ENCODE measurements at regions not wholly inside any gene's neighbourhood (a gene's known extent, or its start where the extent isn't known, plus 50 kb on each side); places are given as distances from the start of the nearest gene placed in this dataset.

DNA sequence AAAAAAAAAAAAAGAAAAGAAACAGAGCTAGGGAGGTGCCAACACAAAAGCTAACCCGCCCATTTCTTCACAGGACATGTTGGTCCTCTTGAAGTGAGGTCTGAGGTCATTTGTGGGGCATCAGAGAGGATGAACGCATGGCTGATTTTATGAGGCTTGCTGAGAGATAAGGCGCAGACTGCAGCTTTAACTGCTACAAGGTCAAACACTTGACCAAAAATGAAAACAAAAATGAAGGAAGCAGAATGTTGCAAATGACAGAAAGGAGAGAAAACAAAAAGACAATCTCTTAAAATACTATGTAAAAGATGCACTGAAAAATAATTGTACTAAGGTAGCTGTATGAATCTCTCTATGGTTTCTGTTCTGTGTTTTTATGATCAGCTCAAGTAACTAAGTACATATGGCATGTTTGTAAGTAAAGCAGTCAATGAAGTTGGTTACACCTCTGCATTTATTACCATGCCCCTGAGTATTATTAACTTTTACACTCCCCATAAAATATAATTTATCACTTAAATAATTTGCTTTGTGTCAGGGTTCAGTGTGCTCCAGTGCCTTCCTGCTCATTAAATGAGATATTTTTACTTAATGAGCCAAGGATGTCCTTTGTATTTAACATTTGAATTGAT is 249.1 kb upstream of the NR5A2 start:
- no peaks in the 10 kb centered on the region for H3K9me3 ChIP-seq
- no peak for DNase-seq
- no peaks in the 10 kb centered on the region for H3K27me3 ChIP-seq
- H3K36me3 ChIP-seq = no peaks in the 10 kb centered on the region
- intact Hi-C loops (cut with DNase I) = no loop called here
- H3K4me3 ChIP-seq = no peak overlapping the region
- WGBS, 2 donors = 10 to 61% methylated on average over 3 of the region's 3 CpGs
- H3K4me1 ChIP-seq = no peaks in the 10 kb centered on the region
- no peak overlapping the region for H3K27ac ChIP-seq
- TF ChIP-seq EP300 (IDR thresholded peaks at IDR 0.05) = no peak
- no peak for TF ChIP-seq POLR2AphosphoS5 (IDR thresholded peaks at IDR 0.05)
- TF ChIP-seq CTCF (IDR thresholded peaks at IDR 0.05) = no peak
- TF ChIP-seq POLR2A (IDR thresholded peaks at IDR 0.05) = no peak

GRCh38 chr1:199780091-199780490 is 247.4 kb upstream of the NR5A2 start:
- TF ChIP-seq CTCF (IDR thresholded peaks at IDR 0.05) = no peak
- TF ChIP-seq POLR2A (IDR thresholded peaks at IDR 0.05) = no peak
- no peak for TF ChIP-seq EP300 (IDR thresholded peaks at IDR 0.05)
- TF ChIP-seq POLR2AphosphoS5 (IDR thresholded peaks at IDR 0.05) = no peak
- intact Hi-C loops (cut with DNase I) = no loop called here

DNA sequence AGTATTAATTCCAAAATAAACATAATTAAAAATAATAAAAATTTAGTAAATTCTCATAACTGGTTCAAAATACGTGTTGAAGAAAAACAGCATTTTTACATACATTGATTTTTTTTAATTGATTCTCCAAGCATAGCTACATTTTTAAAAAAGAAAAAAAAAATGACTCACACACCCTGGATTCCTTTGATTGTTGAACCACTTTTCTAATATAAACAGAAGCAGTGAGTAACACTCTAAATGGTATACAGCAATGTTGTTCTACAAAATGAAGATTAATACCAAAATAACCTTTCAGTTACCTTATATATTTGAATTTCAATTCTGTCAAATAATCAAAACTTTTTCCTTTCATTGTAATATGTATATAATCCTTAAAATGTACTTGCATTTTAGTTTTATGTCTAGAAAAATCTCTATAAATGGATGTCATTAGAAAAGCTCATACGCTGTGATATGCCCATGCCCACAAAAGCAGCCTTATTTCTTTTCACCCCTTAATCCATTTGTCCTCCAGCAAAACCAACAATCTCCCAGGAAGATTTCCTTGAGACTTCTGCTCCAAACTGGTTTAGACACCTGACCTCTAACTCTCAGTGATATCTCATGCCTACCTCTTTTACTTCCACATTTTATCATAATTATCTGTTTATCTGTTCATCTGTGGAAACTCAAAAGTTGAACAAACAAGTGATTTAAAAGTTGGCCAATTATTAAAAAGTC is 246.4 kb upstream of the NR5A2 start:
- TF ChIP-seq CTCF (IDR thresholded peaks at IDR 0.05) = no peak
- TF ChIP-seq POLR2A (IDR thresholded peaks at IDR 0.05) = no peak
- no peak for TF ChIP-seq POLR2AphosphoS5 (IDR thresholded peaks at IDR 0.05)
- no peak for TF ChIP-seq EP300 (IDR thresholded peaks at IDR 0.05)
- 98 to 99% methylated on average over 2 of the region's 2 CpGs for WGBS, 2 donors
- intact Hi-C loops (cut with DNase I) = no loop called here

More at GRCh38 chr1:199780091-199780490, 247.4 kb upstream of the NR5A2 start:
- Histone ChIP-seq H3K9me3 (no peaks in the 10 kb centered on the region), H3K4me1 (no peaks in the 10 kb centered on the region), H3K27me3 (no peaks in the 10 kb centered on the region), H3K4me3 (no peak overlapping the region), H3K36me3 (no peaks in the 10 kb centered on the region), H3K27ac (no peak overlapping the region)
- DNase-seq = no peak
- WGBS, 2 donors = 87 to 88% methylated on average over 5 of the region's 5 CpGs

DNA sequence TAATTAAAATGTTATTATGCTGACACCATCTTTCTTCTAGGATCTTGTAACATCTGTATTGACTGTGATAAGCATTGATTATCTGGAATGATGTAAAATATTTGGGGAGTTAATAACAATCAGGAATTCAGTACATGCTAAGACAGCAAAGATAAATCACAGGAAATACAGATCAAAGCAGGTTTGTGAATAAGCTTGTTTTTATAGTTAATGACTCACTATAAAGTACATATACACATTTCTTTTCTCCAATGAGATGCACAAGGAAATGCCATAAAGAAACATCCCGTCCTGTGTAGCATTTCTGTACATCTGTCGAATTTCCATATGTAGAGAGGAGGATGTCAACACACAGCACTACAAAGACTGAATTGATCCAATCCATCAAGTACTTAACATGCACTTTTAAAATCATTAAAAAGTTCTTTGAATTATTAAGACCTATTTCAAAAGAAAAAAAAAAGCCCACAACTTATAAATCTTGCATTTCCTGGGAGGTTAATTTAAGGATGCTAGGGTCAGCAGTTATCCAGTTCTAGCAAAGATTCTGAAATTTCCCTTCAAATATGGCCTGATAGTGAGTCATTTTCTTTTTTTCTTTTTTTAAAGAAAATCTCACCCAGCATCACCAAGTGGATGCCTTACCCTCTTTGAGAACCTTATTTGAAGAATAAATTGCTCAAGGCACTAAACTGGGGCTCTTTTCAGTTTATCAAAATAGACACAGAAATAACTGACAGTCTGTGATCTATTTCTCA is 243.2 kb upstream of the NR5A2 start:
- Histone ChIP-seq H3K27me3 (no peaks in the 10 kb centered on the region), H3K4me3 (no peak overlapping the region), H3K27ac (no peak overlapping the region), H3K4me1 (no peaks in the 10 kb centered on the region), H3K36me3 (no peaks in the 10 kb centered on the region), H3K9me3 (no peaks in the 10 kb centered on the region)
- 11 to 58% methylated on average over 2 of the region's 2 CpGs for WGBS, 2 donors
- no peak for TF ChIP-seq EP300 (IDR thresholded peaks at IDR 0.05)
- no peak for TF ChIP-seq POLR2A (IDR thresholded peaks at IDR 0.05)
- no peak for TF ChIP-seq POLR2AphosphoS5 (IDR thresholded peaks at IDR 0.05)
- no peak for TF ChIP-seq CTCF (IDR thresholded peaks at IDR 0.05)
- no peak for DNase-seq
- intact Hi-C loops (cut with DNase I) = no loop called here

More for the DNA sequence above, 246.4 kb upstream of the NR5A2 start:
- Histone ChIP-seq H3K4me3 (no peak overlapping the region), H3K4me1 (no peaks in the 10 kb centered on the region), H3K36me3 (no peaks in the 10 kb centered on the region), H3K27me3 (no peaks in the 10 kb centered on the region), H3K27ac (no peak overlapping the region), H3K9me3 (no peaks in the 10 kb centered on the region)
- no peak for DNase-seq

Measured in sigmoid colon (tissue), 6 donors.